GM19193 (cell line): ENCODE measurements at regions not wholly inside any gene's neighbourhood (a gene's known extent, or its start where the extent isn't known, plus 50 kb on each side); places are given as distances from the start of the nearest gene placed in this dataset.
A peak's percentile ranks its signal among the peaks of the same experiment; 100 is the strongest.

ENCODE experiments used
- POLR2A ChIP-seq: IDR thresholded peaks from 4 replicates; pipeline ENCODE4 v1.6.1; 2011; ENCODE audit not compliant: insufficient read depth, insufficient read length; ENCODE audit errors: extremely low read depth

DNA sequence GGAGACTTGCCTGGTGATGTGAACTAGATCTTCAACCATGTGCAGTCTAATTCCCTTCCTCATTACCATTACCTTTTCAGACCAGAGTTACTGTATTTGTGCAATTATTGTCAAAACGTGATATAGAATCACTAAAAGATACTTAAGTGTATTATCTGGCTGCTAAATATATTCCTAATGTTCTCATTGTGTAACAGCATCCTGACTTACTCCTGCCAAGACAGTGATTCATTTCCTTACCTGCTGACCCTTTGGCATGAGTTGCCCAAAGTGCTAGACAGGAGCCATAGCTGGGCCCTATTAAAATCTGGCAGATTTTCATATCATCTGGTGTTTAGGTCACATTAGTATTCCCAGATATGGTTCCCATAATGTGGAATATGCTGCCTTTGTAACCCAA lies 598.3 kb upstream of the CAMK1G start:
- no peak for TF ChIP-seq POLR2A

DNA sequence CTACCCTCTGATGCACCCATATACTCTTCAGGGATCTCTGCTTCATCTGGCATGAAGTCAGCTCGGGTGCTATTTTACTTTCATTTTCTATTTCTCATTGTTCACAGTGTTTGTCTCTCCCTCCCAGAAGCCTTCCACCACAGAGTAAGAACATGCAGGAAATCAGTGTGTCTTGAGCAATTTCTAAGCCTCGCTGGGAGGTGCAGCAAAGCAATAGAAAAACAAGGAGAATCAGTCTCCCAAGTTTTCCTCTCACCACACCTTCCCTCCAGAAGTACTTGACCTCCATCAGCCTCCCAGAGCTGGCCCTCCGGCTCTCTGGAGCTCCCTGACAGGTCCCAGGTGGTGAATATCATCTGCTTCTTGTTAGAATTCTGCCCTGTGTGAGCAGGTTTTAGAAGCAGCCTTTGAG lies 594.7 kb upstream of the CAMK1G start:
- peak; percentile 22 for TF ChIP-seq POLR2A

DNA sequence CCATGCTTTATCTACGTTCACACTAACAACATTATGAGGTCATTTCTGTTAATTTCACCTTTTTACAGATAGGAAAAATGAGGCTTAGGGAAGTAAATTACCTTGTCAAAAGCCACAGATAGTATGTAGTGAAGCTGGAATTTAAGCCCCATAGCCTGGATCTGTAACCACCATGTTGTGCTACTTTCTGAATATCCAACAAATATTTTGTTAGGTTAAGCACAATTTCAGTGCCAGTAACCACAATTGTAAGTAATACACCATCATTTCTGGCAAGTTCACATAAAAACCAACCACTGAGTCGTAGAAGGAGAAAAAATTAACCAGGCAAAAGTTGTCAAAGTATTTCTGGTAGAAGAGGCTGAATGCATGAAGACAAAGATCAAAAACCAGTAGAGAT lies 593.1 kb upstream of the CAMK1G start:
- no peak for TF ChIP-seq POLR2A

DNA sequence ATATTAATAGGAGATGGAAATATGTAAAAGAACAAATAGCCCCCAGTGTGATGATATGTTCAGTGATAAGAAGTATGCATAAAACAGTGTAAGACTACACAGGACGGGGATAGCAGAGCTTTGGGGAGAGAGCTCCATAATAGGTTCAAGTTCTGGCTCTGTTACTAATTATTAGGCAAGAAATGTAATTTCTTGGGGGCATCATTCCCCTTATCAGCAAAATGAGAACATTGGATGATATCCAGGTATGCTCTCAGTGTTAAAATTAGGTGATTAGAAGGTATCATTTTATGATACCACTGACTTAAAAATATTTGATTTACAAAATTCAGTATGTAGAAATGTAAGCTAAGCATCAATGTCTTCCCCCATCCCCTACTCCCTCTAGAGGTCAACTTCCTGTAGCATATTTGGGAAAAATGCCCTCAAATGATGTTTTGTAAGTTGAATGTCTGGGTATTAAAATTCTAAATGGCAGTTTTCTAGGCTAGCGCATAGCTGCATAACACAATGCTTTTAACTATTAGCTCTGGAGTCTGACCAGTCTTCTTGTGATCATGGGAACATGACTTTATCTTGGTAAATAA lies 585.7 kb upstream of the CAMK1G start:
- no peak for TF ChIP-seq POLR2A

DNA sequence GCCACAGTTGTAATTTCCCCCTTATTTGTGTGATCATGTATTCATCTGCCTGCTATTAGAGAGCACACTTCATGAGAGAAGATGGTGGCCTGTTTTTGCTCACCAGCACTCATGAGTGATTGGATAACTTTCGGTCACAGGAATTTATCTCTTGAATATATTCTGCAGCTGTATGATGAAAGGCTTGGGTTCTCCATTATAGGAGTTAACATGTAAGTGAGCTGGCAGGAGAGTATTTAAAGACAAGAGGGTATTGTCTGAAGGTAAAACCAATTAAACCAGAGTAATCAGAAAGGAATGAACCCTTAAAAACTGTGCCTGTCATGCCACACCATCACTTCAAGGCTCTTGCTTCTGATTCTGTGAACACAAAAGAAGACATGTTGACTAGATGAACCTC lies 574.9 kb upstream of the CAMK1G start:
- TF ChIP-seq POLR2A, result no peak

DNA sequence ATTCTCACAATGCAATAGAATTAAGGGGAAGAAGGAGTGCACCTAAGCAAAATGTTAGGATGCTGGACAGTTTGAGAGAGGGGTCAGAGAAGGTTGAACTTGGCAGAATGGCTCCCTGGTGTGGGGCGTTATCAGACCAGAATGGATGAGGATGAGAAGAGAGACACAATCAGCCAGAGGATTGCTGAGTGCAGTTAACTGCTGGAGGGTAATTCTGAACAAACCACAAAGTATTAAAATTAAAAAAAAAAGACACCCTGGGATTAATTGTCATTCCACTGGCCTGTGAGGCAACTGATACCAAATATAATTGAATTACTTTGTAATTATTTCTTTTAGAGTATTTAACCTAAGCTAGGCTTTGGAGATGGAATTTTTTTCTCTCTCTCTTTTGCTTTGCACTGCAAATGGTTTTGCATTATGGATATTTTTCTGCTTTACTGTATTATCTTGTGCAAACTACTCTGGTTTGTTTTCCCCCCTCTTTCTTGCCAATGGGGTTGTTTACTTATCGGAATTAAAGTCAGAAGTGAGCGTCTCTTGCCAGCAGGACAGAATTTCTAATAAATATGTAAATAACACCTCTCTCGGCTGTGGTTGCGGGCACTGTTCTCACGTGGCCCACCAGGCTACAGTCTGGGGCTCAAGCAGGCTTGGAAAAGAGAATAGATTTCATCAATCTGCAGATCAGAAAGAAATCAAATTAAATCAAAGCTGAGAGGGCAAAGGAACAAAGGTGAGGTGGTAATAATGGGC lies 572.9 kb upstream of the CAMK1G start:
- no peak for TF ChIP-seq POLR2A

DNA sequence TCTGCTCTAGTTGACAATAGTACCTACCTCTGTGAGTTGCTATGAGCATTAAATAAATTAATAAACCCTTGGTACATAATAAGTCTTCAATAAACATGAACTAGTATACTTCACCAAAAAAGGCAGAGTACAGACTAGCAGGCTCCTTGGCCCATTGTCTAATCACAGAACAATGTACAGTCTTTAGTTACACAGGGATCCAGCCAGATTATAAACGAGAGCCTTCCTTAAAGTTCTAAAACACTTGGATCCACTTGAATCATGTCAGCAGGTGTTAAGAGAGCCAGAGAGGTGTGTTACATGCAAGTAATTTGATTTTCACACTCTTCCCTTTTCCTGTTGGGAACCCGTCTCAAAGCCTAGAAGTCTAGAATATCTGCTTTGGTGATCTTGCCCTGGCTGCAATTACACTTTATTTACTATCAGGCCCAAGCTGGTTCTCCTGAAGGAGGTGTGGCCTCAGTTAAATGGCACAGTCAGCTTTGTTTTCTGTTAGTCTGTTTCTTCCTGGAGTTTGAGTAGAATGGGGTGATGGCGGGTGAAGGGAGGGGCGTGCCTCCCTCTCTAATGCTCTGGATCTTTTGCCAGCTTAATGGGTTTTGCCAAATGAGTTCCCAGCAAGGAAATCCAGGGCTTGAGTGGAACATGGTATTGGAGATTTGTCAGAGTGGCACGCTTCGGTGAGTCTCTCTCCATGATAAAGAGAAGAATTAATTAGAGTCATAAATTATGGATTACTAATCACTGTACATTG lies 570.9 kb upstream of the CAMK1G start:
- TF ChIP-seq POLR2A, result no peak

DNA sequence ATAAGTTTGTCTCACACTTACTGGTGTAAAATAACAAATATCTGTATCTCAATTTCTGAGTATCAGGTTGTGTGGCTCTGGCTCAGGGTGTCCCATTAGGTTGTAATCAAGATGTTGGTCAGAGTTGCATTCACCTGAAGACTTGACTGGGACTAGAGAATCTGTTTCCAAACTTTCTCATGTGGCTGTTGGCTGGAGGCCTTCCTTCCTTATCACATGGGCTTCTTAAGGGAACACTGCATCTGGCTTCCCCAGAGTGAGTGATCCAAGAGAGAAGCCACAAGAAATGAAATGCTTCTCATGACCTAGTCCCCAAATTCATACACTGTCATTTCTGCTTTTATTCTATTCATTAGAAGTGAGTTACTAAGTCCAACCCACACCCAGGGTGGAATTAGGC lies 568.4 kb upstream of the CAMK1G start:
- no peak for TF ChIP-seq POLR2A

DNA sequence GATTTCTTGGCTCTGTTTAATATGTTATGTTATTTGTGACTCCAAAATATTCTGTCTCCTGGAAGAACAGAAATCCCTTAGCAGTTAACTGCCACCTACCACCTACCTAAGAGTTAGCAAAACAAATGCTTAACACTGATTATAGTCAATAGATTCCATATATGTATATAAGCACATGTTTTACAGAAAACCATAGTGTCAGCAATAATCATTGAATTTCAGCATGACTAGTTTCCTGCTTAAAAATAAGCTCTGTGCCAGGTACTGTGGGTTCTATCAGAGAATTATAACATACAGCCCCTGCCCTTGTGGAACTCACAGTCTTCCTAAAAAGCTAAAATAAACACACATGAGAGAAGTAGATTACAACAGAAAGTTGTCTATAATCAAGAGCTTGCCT lies 561.9 kb upstream of the CAMK1G start:
- no peak for TF ChIP-seq POLR2A

DNA sequence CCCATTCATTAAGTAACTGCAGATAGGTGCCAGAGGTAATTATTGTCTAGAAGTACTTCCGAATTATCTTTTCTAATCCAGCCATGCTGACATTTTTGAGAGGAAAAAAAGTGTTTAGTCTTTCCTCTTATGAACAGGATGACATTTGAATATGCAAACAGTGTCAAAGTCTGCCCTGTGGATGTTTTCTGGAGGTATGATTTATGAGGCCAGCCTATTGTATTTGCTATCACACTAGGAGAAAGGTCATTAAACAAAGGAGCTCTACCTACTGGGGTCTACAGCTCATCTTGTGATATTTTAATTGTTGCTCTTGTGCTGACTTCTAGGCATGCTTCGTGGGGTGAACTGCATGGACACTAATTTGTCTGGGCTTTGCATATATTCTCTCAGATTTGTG lies 559.7 kb upstream of the CAMK1G start:
- TF ChIP-seq POLR2A, result no peak

DNA sequence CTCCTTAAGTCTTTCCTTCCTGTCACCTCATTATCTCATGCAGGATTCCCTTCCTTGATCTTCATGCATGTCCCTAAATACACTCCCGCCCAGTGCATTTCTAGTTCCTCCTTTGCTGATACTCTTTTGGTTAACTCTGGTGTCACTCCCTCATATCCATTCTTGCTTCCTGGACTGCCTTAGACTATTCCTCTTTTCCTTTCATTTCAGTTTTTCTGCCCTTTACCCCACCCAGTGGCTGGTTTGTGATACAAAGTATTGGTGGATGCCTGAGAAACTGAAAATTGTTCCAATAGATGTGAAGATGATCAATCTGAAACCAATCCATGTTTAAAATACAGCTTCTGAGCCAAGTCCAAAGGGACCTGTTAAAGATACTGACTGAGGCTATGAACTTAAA lies 553.8 kb upstream of the CAMK1G start:
- TF ChIP-seq POLR2A, result no peak

DNA sequence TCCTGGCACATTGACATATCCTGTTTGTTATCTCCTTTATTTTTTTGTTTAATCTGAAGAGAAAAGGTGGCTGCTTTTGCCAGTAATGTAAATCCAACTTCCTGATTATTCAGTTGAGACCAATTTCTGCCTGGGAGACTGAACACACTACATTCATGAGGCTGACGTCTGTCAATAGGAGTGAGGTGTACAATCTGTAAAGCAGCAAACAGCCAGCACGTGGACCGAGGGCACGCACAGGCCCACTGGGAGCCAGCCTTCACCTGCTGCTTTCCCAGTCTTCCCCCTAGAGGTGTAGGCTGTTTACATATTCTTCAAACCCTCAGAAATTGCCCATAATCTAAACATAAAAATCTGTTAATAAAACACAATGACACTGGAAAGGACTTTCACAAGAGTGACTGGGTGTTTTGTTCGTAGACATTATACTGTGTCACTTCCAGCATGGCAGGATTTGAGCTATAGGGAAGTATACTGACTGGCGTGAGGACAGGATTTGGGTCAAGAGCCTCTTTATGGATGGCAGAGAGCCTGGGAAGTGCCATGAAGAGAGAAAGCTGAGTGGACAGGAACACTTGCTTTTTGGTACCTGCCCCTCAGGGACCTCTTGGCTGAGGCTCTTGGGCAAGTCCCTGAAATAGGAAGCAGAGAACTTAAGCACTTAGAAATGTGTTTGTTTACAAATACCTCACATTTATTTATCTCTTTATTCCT lies 552.9 kb upstream of the CAMK1G start:
- no peak for TF ChIP-seq POLR2A

DNA sequence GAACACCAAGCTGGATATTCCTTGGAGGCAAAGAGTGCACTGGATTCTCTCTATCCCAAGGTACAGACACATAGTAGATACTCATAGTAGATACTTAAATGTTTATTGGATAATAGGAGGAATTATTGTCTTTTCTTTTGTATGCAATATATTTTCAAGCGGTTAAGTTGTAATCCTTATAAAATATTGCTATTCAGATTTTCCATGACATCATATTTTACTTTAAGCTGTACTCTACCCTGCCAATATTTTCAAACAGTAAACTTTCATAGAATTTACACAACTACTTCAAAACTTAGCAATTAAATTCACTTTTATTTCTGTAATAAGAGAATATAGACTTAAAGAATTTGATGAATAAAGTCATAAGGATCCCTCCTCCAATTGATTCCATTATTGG lies 546.5 kb upstream of the CAMK1G start:
- TF ChIP-seq POLR2A, result no peak

DNA sequence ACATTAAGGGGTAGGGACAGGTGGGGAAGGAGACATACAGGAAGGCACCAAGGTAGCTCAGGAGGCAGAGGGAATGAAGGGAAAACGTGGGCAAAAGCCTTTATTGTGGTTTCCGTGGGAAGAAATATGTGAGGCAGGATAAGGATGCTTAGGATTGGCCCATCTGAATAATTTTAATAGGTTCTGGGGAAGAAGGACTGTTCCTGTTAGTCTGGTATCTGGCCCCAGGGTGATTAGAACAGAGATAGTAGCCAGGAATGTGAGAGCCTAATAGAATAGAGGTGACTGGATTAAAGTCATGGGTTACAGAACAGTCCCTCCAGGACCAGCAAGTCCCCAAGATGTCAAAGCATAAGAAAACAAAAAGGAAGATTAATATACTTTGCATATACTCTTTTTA lies 545.2 kb upstream of the CAMK1G start:
- TF ChIP-seq POLR2A, result no peak

DNA sequence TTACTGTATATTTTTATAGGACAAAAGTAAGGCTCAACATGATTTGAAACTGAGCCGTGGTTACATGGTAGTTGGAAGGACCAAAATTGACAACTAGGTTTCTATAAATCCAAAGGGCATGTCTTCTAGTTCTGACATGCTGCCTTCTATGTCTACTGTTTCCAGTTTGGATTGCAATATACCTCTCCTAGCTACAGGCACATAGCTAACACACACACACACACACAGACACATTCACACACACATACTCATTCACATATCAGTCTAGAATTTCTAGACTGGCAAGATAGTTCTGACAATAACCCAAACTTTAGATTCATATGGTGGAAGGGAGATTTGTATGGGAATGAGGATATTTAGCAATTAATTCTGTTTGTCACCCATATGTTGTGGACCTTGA lies 544.8 kb upstream of the CAMK1G start:
- TF ChIP-seq POLR2A, result no peak

DNA sequence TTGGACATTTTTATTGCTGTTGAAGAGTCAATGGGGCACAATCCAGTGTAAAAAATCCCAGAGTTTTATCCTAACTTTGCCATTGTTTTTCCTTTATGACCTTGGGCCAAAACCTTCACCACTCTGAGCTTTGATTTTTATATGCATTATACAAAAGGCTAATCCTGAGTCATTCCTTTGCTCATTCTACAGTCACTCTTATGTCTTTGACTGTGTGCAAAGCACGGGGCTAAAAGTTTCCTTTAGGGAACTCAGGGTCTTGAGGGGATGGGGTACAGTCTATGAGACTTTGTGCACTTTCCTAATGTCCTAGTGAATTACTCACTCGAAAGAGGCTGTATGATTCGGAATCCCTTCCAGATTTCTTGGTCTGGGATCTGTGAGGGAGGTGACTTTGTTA lies 543.2 kb upstream of the CAMK1G start:
- no peak for TF ChIP-seq POLR2A

DNA sequence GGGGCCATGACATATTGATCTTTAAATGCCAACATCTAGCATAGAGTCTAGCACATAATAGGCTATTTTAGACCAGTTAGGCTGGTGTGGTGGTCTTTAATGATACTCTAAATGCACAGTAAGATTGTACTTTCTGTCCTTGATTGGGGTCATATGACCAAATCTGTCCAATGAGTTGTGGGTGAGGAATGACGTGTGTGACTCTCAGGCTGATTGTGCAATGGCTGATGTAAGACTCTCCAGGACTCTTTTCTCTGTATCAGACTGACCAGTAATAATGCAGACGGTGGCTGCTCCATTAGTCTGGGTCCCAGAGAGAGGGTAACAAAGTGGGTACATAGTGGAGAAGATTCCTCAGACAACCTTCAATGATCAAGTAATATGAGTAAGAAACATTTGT lies 541.6 kb upstream of the CAMK1G start:
- no peak for TF ChIP-seq POLR2A
